ENCODE measurements at regions not wholly inside any gene's neighbourhood (a gene's known extent, or its start where the extent isn't known, plus 50 kb on each side); places are given as distances from the start of the nearest gene placed in this dataset.
"Not testable (repeated sequence)": the region's sequence is repeated elsewhere in the genome, so short reads cannot be mapped to it uniquely, and the experiment has no call there.

DNA sequence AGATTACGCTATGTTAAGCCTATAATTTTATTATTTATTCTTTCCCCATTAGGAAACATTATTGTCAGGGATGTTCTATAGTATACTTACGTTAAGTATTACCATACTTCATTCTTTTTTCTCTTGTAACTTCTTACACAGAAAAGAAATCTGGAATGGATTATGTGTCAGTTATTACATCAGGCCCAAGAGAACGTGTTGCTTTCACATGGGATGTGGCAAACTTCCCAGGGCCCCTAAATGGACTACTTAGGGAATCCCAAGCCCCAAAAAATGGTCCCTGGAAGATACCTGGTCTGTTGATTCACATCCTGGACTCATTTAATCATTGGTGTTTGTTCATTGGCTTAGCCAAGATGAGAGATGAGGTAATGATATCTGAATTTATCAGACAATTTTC lies 249.8 kb downstream of the NRIP1 start:
- TF ChIP-seq, protein P1, sequence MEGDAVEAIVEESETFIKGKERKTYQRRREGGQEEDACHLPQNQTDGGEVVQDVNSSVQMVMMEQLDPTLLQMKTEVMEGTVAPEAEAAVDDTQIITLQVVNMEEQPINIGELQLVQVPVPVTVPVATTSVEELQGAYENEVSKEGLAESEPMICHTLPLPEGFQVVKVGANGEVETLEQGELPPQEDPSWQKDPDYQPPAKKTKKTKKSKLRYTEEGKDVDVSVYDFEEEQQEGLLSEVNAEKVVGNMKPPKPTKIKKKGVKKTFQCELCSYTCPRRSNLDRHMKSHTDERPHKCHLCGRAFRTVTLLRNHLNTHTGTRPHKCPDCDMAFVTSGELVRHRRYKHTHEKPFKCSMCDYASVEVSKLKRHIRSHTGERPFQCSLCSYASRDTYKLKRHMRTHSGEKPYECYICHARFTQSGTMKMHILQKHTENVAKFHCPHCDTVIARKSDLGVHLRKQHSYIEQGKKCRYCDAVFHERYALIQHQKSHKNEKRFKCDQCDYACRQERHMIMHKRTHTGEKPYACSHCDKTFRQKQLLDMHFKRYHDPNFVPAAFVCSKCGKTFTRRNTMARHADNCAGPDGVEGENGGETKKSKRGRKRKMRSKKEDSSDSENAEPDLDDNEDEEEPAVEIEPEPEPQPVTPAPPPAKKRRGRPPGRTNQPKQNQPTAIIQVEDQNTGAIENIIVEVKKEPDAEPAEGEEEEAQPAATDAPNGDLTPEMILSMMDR (IDR thresholded peaks at IDR 0.05; ENCODE audit: insufficient read depth, low read depth, low read length), result no peak
- CTCF ChIA-PET, result no interaction called here
- no peak overlapping the region for H3K4me3 ChIP-seq (ENCODE audit: low read depth, low read length)
- no peaks in the 10 kb centered on the region for H3K27me3 ChIP-seq (ENCODE audit: control insufficient read depth, insufficient read depth, low read length)
- POLR2A ChIA-PET, result no interaction called here
- DNase-seq (ENCODE audit: low read depth), result no peak
- H3K36me3 ChIP-seq (ENCODE audit: control insufficient read depth, insufficient read depth, low read length), result no peaks in the 10 kb centered on the region

GRCh38 chr21:14814282-14814681 lies 250.5 kb downstream of the NRIP1 start:
- TF ChIP-seq, protein P1 (IDR thresholded peaks at IDR 0.05; ENCODE audit: insufficient read depth, low read depth, low read length), result no peak
- no peaks in the 10 kb centered on the region for H3K36me3 ChIP-seq (ENCODE audit: control insufficient read depth, insufficient read depth, low read length)
- H3K27me3 ChIP-seq (ENCODE audit: control insufficient read depth, insufficient read depth, low read length), result no peaks in the 10 kb centered on the region
- POLR2A ChIA-PET, result no interaction called here
- CTCF ChIA-PET, result no interaction called here
- H3K4me3 ChIP-seq (ENCODE audit: low read depth, low read length), result no peak overlapping the region
- DNase-seq (ENCODE audit: low read depth), result no peak

DNA sequence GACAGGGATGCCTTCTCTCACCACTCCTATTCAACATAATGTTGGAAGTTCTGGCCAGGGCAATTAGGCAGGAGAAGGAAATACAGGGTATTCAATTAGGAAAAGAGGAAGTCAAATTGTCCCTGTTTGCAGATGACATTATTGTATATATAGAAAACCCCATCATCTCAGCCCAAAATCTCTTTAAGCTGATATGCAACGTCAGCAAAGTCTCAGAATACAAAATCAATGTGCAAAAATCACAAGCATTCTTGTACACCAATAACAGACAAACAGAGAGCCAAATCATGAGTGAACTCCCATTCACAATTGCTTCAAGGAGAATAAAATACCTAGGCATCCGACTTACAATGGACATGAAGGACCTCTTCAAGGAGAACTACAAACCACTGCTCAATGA lies 258.1 kb upstream of the SAMSN1 start:
- POLR2A ChIA-PET; H3K36me3 ChIP-seq (ENCODE audit: control insufficient read depth, insufficient read depth, low read length); H3K27me3 ChIP-seq (ENCODE audit: control insufficient read depth, insufficient read depth, low read length); H3K4me3 ChIP-seq (ENCODE audit: low read depth, low read length); CTCF ChIA-PET; DNase-seq (ENCODE audit: low read depth): not testable (repeated sequence)

DNA sequence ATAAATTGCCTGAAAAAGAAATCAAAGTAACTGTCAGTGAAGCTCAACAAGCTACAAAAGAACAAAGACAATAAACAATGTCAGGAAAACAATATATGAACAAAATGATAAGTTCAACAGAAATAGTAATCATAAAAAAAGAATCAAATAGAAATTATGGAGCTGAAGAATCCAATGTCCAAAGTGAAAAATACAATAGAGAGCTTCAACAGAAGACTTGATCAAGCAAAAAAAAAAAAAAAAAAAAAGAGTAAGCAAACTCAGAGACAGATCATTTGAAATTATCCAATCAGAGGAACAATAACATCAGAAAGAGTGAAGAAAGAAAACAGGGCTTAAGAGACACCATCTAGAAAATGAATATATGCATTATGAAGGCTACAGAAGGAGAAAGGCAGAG lies 251.4 kb upstream of the SAMSN1 start:
- CTCF ChIA-PET, result no interaction called here
- Histone ChIP-seq H3K36me3 (ENCODE audit: control insufficient read depth, insufficient read depth, low read length) (no peaks in the 10 kb centered on the region), H3K4me3 (ENCODE audit: low read depth, low read length) (no peak overlapping the region), H3K27me3 (ENCODE audit: control insufficient read depth, insufficient read depth, low read length) (no peaks in the 10 kb centered on the region)
- TF ChIP-seq, protein P1 (IDR thresholded peaks at IDR 0.05; ENCODE audit: insufficient read depth, low read depth, low read length), result no peak
- POLR2A ChIA-PET, result no interaction called here
- no peak for DNase-seq (ENCODE audit: low read depth)

DNA sequence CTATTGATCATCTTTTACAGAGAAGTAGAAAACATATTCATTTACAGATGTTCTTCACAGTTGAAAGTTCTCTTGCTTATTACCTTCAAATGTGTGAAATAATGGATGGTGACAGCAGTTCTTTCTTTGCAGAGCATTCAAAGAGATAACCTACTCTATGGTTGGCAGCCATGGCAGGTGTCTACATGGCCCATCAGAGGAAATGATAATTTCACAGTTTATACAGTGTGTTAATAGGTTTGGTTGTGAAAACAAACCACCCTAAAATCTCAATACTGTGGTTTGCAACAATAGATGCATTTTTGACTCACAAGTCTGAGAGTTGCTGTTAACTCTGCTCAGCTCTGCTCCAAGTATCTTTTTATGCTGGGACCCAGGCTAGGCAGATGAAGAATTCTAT lies 241.2 kb upstream of the SAMSN1 start:
- ChIA-PET CTCF (no interaction called here), POLR2A (no interaction called here)
- Histone ChIP-seq H3K36me3 (ENCODE audit: control insufficient read depth, insufficient read depth, low read length) (no peaks in the 10 kb centered on the region), H3K4me3 (ENCODE audit: low read depth, low read length) (no peak overlapping the region), H3K27me3 (ENCODE audit: control insufficient read depth, insufficient read depth, low read length) (no peaks in the 10 kb centered on the region)
- TF ChIP-seq, protein P1 (IDR thresholded peaks at IDR 0.05; ENCODE audit: insufficient read depth, low read depth, low read length), result no peak
- no peak for DNase-seq (ENCODE audit: low read depth)

DNA sequence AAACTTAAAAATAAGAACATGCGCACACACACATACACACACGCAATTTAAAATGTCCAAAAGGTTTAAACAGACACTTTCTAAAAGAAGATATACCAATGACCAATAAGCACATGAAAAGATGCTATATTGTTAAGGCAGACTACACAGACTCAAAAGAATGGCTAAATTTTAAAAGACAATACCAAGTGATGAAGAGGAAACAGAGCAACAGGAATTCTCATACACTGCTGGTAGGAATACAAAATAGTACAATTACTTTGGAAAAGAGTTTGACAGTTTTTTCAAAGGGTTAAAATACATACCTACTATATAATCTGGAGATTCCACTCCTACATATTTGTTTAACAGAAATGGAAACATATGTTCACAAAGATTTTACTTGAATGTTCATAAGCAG lies 239.6 kb upstream of the SAMSN1 start:
- Histone ChIP-seq H3K4me3 (ENCODE audit: low read depth, low read length) (no peak overlapping the region), H3K36me3 (ENCODE audit: control insufficient read depth, insufficient read depth, low read length) (no peaks in the 10 kb centered on the region), H3K27me3 (ENCODE audit: control insufficient read depth, insufficient read depth, low read length) (no peaks in the 10 kb centered on the region)

More for the DNA sequence above, 239.6 kb upstream of the SAMSN1 start:
- CTCF ChIA-PET, result no interaction called here
- POLR2A ChIA-PET, result no interaction called here
- no peak for DNase-seq (ENCODE audit: low read depth)
- TF ChIP-seq, protein P1 (IDR thresholded peaks at IDR 0.05; ENCODE audit: insufficient read depth, low read depth, low read length), result no peak
